Stomach (tissue), 8 donors: ENCODE measurements at regions not wholly inside any gene's neighbourhood (a gene's known extent, or its start where the extent isn't known, plus 50 kb on each side); places are given as distances from the start of the nearest gene placed in this dataset.

Source experiments
- DNase-seq, 2 donors: peaks; one replicate each; pipeline versions ENCODE4 v3.0.0 to v3.0.0-alpha.2; 2013 to 2019
- H3K27ac ChIP-seq, 5 donors: fragments of 200-600 bp in 4 of 5; sonication (generic) in 4 of 5; one replicate each; pipeline ENCODE4 v1.5.1; 2013 to 2019; ENCODE audit warnings: mild to moderate bottlenecking in 1 of 5, moderate library complexity in 1 of 5
- H3K27me3 ChIP-seq, 3 donors: fragments of 200-600 bp; sonication (generic); one replicate each; pipeline ENCODE4 v1.5.1; 2017 to 2019; ENCODE audit warnings: mixed run types in 1 of 3
- H3K36me3 ChIP-seq, 4 donors: fragments of 200-600 bp; sonication (generic); 1 replicate in 3 of 4; 2 replicates in 1 of 4; pipeline ENCODE4 v1.5.1; 2016 to 2019
- H3K4me1 ChIP-seq, 4 donors: fragments of 200-600 bp; sonication (generic); one replicate each; pipeline ENCODE4 v1.5.1; 2016 to 2019
- H3K4me3 ChIP-seq, 4 donors: fragments of 200-600 bp; sonication (generic) in 3 of 4; one replicate each; pipeline ENCODE4 v1.5.1; 2016 to 2019; ENCODE audit warnings: mild to moderate bottlenecking in 1 of 4
- H3K9me3 ChIP-seq, 4 donors: fragments of 200-600 bp; sonication (generic); one replicate each; pipeline ENCODE4 v1.5.1; 2016 to 2019
- EP300 ChIP-seq: sonication (generic); formaldehyde crosslinking; IDR thresholded peaks from one replicate; pipeline ENCODE4 v1.6.1; 2017; ENCODE audit warnings: antibody characterized with exemption
- POLR2A ChIP-seq, 4 donors: fragments of 450-650 bp; IDR thresholded peaks; one replicate each; pipeline ENCODE4 v1.6.1; 2016; ENCODE audit warnings: antibody characterized with exemption in 4 of 4, control low read depth in 2 of 4, mild to moderate bottlenecking in 1 of 4, moderate library complexity in 1 of 4
- POLR2AphosphoS5 ChIP-seq, 3 donors: sonication (generic); formaldehyde crosslinking; IDR thresholded peaks; one replicate each; pipeline ENCODE4 v1.6.1; 2016; ENCODE audit warnings: antibody characterized with exemption in 3 of 3
- WGBS, 5 donors: extraction: QIAGEN DNeasy Blood & Tissue Kit in 3 of 5; methylation state at CpG; one replicate each; pipeline versions ENCODE4 v1.1.5 to v1.1.7; 2013 to 2018; 5-methylcytosine and 5-hydroxymethylcytosine counted together
- intact Hi-C: fragments of 100-400 bp; cut with DNase I; formaldehyde crosslinking; loops from one replicate; pipeline ENCODE4 v1.15.1; 2023; ENCODE audit warnings: low total_unique reads
- TF ChIP-seq, protein P1 (sequence below), 7 experiments: fragments of 450-650 bp in 4 of 7; fragments of 200-600 bp in 3 of 7; sonication (generic) in 3 of 7; IDR thresholded peaks; one replicate each; pipeline ENCODE4 v1.5.1; 2016 to 2019; ENCODE audit warnings: antibody characterized with exemption in 7 of 7, control low read depth in 2 of 7, mild to moderate bottlenecking in 1 of 7
- donor health status: healthy with polysubstance abuse.
- donor health status: Bipolar disorder and iron deficiency.
- donor health status: healthy.

DNA sequence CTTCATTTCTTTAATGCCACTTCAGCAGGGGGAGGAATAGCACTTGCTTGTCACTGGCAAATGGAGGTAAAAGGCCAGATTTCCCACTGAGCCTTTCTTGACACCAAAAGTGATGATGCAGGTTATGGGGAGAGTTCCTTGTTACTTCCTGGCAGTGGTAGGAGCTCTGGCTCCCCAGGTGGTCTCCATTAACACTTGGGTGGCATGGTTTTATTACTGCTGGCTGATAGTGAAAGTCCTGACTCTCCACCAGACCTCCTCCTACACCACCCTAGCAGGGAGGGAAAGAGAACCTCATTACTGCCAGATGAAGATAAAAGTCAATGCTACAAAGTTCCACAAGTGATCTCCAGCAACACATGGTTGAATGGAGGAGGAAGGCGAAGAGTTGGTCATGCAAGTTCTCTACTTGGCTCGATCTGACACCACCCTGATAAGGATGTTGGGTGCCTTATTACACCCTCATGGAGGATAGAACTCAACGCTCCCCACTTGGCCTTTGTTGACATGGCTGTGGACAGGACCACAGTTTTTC lies 152.7 kb upstream of the GNAO1 start:
- 57 to 72% (median 67%) methylated on average over 2 to 3 of the region's 3 CpGs for WGBS, 5 donors
- Histone ChIP-seq H3K4me3 (no peak overlapping the region), H3K36me3 (no peaks in the 10 kb centered on the region), H3K27me3 (no peaks in the 10 kb centered on the region), H3K9me3 (peaks cover 0 to 18% (median 5%) of the 10 kb centered on the region in 4 donors), H3K27ac (no peak overlapping the region), H3K4me1 (no peaks in the 10 kb centered on the region)
- intact Hi-C loops = no loop called here
- DNase-seq = no peak
- TF ChIP-seq, protein P1, sequence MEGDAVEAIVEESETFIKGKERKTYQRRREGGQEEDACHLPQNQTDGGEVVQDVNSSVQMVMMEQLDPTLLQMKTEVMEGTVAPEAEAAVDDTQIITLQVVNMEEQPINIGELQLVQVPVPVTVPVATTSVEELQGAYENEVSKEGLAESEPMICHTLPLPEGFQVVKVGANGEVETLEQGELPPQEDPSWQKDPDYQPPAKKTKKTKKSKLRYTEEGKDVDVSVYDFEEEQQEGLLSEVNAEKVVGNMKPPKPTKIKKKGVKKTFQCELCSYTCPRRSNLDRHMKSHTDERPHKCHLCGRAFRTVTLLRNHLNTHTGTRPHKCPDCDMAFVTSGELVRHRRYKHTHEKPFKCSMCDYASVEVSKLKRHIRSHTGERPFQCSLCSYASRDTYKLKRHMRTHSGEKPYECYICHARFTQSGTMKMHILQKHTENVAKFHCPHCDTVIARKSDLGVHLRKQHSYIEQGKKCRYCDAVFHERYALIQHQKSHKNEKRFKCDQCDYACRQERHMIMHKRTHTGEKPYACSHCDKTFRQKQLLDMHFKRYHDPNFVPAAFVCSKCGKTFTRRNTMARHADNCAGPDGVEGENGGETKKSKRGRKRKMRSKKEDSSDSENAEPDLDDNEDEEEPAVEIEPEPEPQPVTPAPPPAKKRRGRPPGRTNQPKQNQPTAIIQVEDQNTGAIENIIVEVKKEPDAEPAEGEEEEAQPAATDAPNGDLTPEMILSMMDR (IDR thresholded peaks at IDR 0.05) = no peak
- TF ChIP-seq POLR2AphosphoS5 (IDR thresholded peaks at IDR 0.05) = no peak
- TF ChIP-seq POLR2A (IDR thresholded peaks at IDR 0.05) = no peak
- no peak for TF ChIP-seq EP300

DNA sequence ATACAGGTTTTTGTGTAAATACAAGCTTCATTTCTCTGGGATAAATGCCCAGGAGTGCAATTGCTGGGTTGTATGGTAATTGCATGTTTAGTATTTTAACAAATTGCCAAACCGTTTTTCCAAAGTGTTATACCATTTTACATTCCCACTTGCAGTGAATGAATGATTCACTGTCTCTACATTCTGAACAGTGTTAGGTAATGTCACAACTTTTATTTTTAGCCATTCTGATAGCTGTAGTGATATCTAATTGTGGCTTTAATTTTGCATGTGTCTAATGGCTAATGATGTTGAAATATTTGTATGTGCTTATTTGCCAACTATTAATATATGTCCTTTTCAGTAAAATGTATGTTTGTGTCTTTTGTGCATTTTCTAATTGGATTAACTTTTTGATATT lies 156.9 kb upstream of the CES5A start:
- TF ChIP-seq, protein P1 (IDR thresholded peaks at IDR 0.05) = no peak
- TF ChIP-seq EP300 (no peak), POLR2AphosphoS5 (IDR thresholded peaks at IDR 0.05) (no peak), POLR2A (IDR thresholded peaks at IDR 0.05) (no peak)
- Histone ChIP-seq H3K36me3 (no peaks in the 10 kb centered on the region), H3K9me3 (peaks cover 0 to 12% (median 4%) of the 10 kb centered on the region in 4 donors), H3K27me3 (no peaks in the 10 kb centered on the region), H3K4me3 (no peak overlapping the region), H3K27ac (no peak overlapping the region), H3K4me1 (no peaks in the 10 kb centered on the region)
- WGBS, 5 donors = 61 to 77% (median 73%) methylated on average over 1 of the region's 1 CpG
- intact Hi-C loops = no loop called here
- no peak for DNase-seq

DNA sequence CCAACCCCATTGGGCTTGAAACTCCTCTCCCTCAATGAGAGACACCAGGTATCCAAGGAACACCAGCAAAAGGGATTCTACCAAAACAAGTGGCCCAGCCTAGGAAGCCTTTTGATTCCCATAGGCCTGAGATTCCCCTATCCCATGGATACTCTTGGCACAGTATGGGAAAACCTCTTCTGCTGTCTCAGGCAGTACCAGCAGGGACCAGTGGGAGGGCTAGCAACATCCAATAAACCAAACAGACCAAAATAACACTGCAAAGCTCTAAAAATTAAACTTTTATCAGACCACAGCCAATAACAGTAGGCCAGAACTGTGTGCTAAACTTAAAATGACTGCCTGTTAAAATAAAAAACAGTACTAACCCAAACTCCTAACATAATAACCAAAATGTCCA lies 153.9 kb upstream of the CES5A start:
- Histone ChIP-seq H3K27me3 (peaks cover 0 to 15% (median 0%) of the 10 kb centered on the region in 3 donors), H3K36me3 (no peaks in the 10 kb centered on the region), H3K4me3 (no peak overlapping the region), H3K9me3 (no peaks in the 10 kb centered on the region), H3K27ac (no peak overlapping the region), H3K4me1 (no peaks in the 10 kb centered on the region)
- no peak for DNase-seq
- TF ChIP-seq POLR2A (IDR thresholded peaks at IDR 0.05) = no peak
- TF ChIP-seq, protein P1 (IDR thresholded peaks at IDR 0.05) = no peak
- TF ChIP-seq EP300 = no peak
- TF ChIP-seq POLR2AphosphoS5 (IDR thresholded peaks at IDR 0.05) = no peak
- intact Hi-C loops = no loop called here

DNA sequence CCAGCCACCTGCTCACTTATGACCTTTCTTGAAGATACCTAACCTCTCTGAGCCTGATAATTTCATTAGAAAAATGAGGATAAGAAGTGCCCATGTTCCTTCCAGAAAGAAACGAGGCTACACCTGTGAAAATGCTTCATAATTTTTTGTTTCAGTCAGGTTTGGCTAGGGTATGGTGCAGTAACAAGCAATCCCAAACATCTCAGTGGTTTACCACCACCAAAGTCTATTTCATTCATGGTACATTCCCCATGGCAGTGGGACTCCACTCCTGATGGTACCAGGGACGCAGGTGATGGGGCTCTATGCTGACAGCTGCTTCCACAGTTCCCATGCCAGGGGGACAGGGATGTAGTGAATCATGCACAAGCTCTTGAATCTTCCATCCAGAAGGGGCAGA lies 147.6 kb upstream of the CES5A start:
- Histone ChIP-seq H3K4me3 (no peak overlapping the region), H3K9me3 (peaks cover 0 to 6% (median 3%) of the 10 kb centered on the region in 4 donors), H3K27me3 (peaks cover 0 to 15% (median 0%) of the 10 kb centered on the region in 3 donors), H3K27ac (no peak overlapping the region), H3K4me1 (no peaks in the 10 kb centered on the region), H3K36me3 (no peaks in the 10 kb centered on the region)
- 16 to 52% (median 44%) methylated on average over 2 of the region's 2 CpGs for WGBS, 5 donors
- TF ChIP-seq POLR2AphosphoS5 (IDR thresholded peaks at IDR 0.05) = no peak
- no peak for DNase-seq
- intact Hi-C loops = no loop called here

DNA sequence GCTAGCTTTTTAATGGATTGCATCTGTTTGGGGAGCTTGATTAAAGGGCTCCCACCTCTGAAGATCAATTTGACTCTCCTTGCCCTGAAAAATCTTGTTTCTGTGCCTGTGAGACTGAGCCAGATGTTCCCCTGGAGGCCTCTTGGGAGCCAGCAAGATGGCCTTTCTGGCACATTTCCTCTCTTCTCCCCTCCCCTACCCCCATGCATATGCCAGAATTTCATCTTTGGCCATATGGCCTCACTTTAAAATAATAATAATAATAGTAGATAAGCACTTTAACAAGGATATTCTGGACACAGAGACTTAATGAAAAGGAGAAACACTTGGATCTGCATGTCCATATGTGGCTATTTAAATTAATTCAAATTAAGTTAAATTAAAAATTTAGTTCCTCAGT lies 144.1 kb upstream of the CES5A start:
- TF ChIP-seq EP300 (no peak), POLR2AphosphoS5 (IDR thresholded peaks at IDR 0.05) (no peak), POLR2A (IDR thresholded peaks at IDR 0.05) (no peak)
- TF ChIP-seq, protein P1 (IDR thresholded peaks at IDR 0.05) = no peak
- Histone ChIP-seq H3K36me3 (no peaks in the 10 kb centered on the region), H3K4me1 (no peaks in the 10 kb centered on the region), H3K9me3 (peaks cover 0 to 6% (median 3%) of the 10 kb centered on the region in 4 donors), H3K27ac (no peak overlapping the region), H3K27me3 (no peaks in the 10 kb centered on the region), H3K4me3 (no peak overlapping the region)
- intact Hi-C loops = no loop called here
- DNase-seq = no peak
